GM12872 (cell line): ENCODE measurements at regions not wholly inside any gene's neighbourhood (a gene's known extent, or its start where the extent isn't known, plus 50 kb on each side); places are given as distances from the start of the nearest gene placed in this dataset.

Experiments
- TF ChIP-seq, protein P1 (sequence below): IDR thresholded peaks from 3 replicates; pipeline ENCODE4 v1.5.1; 2011; ENCODE audit warnings: low read depth, mild to moderate bottlenecking, low read length, moderate library complexity; ENCODE audit not compliant: insufficient read depth

DNA sequence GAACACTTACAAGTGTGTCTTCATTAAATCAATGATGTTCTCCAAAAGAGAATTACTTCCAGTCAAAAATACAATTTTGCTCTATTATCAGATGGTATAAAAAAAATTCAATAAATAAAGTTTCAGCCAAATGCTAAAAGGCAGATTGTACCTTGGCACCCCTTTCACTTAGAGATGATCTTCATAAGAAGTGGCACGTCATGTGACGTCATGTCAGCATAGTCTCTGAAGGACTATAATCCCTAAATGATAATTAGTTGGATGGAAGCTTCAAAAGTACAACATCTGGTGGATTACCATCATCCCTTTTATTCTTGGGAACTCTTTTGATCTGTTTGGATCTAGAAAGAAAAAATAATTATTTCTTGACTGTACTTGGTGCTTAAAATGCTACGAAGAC, 335.5 kb upstream of the EDNRB start:
- TF ChIP-seq, protein P1, sequence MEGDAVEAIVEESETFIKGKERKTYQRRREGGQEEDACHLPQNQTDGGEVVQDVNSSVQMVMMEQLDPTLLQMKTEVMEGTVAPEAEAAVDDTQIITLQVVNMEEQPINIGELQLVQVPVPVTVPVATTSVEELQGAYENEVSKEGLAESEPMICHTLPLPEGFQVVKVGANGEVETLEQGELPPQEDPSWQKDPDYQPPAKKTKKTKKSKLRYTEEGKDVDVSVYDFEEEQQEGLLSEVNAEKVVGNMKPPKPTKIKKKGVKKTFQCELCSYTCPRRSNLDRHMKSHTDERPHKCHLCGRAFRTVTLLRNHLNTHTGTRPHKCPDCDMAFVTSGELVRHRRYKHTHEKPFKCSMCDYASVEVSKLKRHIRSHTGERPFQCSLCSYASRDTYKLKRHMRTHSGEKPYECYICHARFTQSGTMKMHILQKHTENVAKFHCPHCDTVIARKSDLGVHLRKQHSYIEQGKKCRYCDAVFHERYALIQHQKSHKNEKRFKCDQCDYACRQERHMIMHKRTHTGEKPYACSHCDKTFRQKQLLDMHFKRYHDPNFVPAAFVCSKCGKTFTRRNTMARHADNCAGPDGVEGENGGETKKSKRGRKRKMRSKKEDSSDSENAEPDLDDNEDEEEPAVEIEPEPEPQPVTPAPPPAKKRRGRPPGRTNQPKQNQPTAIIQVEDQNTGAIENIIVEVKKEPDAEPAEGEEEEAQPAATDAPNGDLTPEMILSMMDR: no peak

DNA sequence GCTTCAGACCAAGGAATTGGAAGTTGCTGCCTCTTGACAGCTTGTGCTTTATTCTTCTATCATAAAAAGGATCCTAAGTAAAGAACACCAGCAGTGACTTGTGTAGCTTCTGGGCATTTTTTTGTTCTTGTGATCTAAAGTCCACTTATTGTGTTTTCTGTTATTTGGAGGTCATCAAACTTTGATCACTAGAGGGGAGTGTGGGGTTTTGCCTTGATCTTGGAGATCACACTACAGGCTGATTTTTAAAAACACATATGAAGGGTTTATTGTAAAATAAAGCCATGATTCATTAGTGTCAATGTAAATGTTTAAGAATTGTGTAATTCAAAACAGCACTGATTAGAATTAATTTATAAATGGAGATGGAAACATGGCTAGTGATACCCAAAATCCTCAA, 328.7 kb upstream of the EDNRB start:
- TF ChIP-seq, protein P1: no peak

- TF ChIP-seq, protein P1: peak; percentile 70
These were observed 322.8 kb upstream of the EDNRB start for GRCh38 chr13:78241278-78241919.

GRCh38 chr13:78239714-78240113, 321.1 kb upstream of the EDNRB start:
- TF ChIP-seq, protein P1: no peak

GRCh38 chr13:78238911-78239310, 320.3 kb upstream of the EDNRB start:
- TF ChIP-seq, protein P1: no peak

- TF ChIP-seq, protein P1: no peak
These were observed 310.3 kb upstream of the EDNRB start for GRCh38 chr13:78228940-78229339.

DNA sequence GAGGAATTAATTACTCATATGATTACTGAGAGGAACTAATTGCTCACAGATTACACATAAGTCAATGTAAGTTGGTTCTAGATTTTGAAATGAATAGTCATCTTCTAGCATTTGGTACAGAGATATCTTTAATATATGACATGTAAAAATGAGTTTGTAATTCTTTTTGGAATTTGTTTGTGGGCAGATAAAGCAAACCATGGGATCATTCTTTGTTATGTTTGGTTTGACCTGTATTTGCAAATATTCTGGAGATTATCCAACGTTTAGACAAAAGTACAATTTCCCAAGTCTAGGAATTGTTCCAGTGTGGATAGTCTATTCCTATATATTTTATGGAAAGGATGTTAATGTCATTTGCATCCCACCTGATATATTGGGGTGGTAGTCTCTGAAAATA, 309.6 kb upstream of the EDNRB start:
- TF ChIP-seq, protein P1: no peak

- TF ChIP-seq, protein P1: no peak
These were observed 309.1 kb upstream of the EDNRB start for GRCh38 chr13:78227709-78228108.
